Lower leg skin (tissue), 3 donors: ENCODE measurements at regions not wholly inside any gene's neighbourhood (a gene's known extent, or its start where the extent isn't known, plus 50 kb on each side); places are given as distances from the start of the nearest gene placed in this dataset.

Experiments
- CTCF ChIP-seq, 3 donors: fragments of 450-650 bp; IDR thresholded peaks; one replicate each; pipeline ENCODE4 v1.5.1; 2016; ENCODE audit warnings: antibody characterized with exemption in 3 of 3, mild to moderate bottlenecking in 3 of 3, moderate library complexity in 2 of 3
- POLR2A ChIP-seq, 2 donors: fragments of 450-650 bp; IDR thresholded peaks; one replicate each; pipeline ENCODE4 v1.6.1; 2016 to 2017; ENCODE audit warnings: antibody characterized with exemption in 2 of 2, mild to moderate bottlenecking in 1 of 2, moderate library complexity in 1 of 2

GRCh38 chr7:22628112-22628511, 98.9 kb upstream of the IL6 start:
- no peak for TF ChIP-seq CTCF (IDR thresholded peaks at IDR 0.05)
- TF ChIP-seq POLR2A (IDR thresholded peaks at IDR 0.05) = no peak
